ENCODE measurements at regions not wholly inside any gene's neighbourhood (a gene's known extent, or its start where the extent isn't known, plus 50 kb on each side); places are given as distances from the start of the nearest gene placed in this dataset.

DNA sequence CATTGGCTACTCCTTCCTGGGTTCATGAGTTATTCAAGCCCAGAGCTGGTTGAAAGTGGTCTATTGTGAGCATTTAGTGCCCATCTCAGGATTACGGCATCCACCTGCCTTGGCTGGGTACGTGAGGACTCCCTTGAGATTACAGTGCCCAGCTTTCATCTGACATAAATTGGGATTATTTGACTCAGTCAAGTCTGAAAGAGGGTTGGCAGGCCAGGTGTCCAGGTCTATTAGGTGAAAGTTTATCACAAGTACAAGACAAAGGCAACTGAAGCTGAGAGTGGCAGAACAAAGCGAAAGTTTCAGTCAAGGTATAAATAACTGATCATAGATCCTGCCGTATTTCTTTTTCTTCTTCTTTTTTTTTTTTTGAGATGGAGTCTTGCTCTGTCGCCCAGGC lies 84.6 kb upstream of the ATF7IP start:
- TF ChIP-seq POLR2A (IDR thresholded peaks at IDR 0.05; ENCODE audit: low read length) (no peak), GATA1 (IDR thresholded peaks at IDR 0.05; ENCODE audit: low read depth, low read length) (no peak)
